GM21576 (cell line): ENCODE measurements at regions not wholly inside any gene's neighbourhood (a gene's known extent, or its start where the extent isn't known, plus 50 kb on each side); places are given as distances from the start of the nearest gene placed in this dataset.

Experiments
- ATAC-seq: cut with Tn5 transposase; IDR thresholded peaks from one replicate; pipeline ENCODE4 v1.9.1; 2021; ENCODE audit warnings: mild to moderate bottlenecking, moderate library complexity; ENCODE audit not compliant: unreplicated experiment

DNA sequence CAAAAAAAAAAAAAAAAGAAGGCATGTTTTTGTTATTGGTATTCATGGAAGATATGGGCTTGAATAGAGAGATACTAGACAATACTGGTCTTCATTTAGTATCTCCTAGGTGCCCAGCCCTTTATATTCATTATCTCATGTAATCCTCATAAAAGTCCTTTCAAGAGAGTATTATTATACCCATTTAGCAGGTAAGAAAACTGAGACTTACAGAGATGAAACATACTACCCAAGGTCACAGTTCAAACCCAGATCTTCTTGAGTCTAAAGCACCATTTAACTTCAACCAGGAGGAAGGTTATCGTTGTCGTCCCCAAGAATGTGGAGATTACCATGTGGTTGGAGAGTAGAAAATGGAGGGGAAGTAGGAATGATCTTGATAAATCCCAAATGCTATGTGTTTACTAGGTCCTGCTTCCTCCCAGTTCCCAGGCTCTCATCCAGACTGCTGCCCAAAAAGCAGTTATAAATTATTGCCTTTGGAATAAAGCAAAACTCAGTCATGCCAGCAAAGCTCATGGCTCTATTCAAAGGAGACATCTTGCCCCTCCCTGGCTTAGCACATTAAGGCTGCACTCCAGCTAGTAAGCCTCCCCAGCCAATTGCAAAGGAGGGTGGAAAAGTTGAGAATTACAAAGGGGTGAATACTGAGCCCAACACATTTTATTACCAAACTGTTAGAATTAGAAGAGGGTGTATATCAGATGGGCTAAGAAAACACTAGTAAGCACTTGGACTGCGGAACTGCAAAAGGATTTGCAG is 163.9 kb downstream of the PIK3R1 start:
- ATAC-seq, result no peak

GRCh38 chr5:68380078-68380477 is 164.5 kb downstream of the PIK3R1 start:
- no peak for ATAC-seq

DNA sequence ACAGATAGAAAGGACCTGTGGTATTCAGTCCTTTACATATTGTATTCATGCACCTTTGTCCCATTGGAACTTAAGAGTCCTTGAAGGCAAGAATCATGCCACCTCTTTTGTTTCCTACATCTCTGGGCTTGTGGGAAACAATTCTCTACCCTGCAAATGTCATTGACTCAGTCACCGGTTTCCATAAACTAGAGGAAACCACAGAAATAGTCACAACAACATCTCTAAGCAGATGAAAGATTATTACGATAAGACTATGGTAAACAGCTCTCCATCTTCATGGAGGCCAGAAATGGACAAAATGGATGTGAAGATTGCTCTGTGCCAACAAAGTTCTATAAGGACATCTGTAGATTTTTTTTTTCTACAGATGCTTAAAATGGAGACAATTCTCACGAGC is 165.5 kb downstream of the PIK3R1 start:
- no peak for ATAC-seq

DNA sequence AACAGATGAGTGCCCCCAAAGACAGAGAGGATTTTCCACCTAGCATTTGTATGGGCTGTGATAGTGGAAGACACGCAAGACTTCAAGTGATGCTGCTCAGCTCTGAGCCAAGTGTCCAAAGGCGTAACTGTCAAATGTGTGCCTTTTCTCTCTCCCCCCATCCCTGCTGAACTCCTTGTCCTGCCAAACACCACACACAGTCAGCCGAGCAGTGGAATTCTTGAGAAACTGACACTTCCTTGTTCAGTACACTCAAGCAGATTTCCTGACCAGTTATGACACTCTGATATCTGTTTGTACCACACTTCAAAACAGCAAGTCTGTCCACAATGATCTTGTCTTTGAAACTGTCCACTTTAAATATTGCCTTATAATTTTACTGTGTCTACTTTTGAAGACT is 166.4 kb downstream of the PIK3R1 start:
- ATAC-seq, result no peak

- no peak for ATAC-seq
Observed at GRCh38 chr5:68382640-68383039, 167.1 kb downstream of the PIK3R1 start.

- ATAC-seq, result no peak
Observed at GRCh38 chr5:68383888-68384310, 168.3 kb downstream of the PIK3R1 start.

DNA sequence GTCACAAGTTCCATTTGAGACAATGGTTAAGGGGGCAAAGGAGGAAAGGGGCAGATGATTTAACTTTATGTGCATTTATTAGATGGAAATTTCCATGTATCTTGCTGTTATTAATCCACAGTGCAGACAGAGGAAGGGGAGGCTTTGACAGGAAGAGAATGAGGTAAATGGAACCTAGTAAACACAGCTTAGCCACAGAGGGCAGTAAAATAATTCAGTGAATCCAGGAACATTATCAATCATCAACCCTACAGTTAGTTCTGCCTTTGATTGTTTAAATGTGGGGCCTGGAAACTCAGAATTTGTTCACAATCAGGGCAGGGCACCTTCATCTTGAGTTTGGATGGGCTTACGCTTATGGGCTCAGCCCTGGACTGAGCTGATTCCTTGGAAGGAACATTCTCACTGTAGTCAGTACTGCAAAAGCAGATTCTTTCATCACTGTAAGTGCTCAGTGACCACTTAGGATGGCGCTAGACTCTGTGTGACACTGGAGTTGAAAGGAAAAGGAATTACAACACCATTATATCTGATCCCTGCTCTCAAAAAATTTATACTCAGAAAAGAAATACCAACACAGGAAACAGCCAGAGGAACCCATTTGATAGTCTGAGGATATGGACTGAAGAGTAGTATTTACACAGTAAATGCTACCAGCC is 169.5 kb downstream of the PIK3R1 start:
- ATAC-seq, result no peak

DNA sequence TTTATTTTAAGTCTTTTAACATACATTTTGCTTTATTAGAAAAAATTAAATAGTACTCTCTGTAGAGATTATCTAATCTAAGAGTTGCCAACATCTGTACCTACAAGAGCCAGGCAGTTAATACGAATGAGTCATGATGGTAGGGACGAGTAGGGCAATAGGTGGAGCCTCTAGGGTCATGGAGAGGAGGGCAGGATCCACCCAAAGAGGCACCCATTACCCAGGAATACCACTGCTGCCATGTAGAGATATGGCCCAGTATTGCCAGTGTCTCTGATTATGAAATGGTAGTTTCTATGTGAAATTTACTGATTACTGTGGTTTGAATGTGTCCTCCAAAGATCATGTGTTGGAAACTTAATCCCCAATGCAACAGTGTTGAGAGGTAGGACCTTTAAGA is 170.4 kb downstream of the PIK3R1 start:
- no peak for ATAC-seq

DNA sequence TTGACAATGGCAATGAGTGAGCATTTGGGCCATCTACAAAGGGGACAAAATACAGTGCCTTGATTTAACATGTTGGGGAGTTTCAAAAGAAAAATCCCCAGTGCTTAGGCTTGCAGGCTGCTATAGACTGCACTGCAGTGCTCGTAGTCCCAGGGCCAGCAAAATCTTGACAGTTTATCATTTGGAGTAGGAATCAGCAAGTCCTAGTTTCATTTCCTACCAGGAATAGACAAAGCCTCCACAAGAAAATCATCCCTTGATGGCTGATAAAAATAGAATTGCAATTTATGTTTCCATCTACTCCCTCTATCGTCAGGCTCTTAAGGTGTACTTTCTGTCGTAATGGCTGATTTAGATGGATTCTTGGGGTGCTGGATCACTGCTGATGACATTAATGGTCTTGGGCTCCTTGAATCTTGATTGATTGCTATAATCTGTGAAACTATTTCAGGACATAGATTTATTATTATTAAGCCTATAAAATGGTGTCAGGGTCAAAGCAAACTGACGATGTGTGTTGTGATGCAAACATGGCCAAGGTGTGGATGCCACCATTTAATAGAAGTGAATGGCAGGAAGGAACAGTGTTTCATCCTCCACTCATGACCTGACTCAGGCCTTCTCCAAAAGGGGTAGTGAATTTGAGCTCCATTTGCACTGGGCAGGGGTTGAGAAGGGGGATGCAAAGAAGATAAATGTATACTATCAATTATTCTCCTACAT is 171.7 kb downstream of the PIK3R1 start:
- ATAC-seq, result no peak

DNA sequence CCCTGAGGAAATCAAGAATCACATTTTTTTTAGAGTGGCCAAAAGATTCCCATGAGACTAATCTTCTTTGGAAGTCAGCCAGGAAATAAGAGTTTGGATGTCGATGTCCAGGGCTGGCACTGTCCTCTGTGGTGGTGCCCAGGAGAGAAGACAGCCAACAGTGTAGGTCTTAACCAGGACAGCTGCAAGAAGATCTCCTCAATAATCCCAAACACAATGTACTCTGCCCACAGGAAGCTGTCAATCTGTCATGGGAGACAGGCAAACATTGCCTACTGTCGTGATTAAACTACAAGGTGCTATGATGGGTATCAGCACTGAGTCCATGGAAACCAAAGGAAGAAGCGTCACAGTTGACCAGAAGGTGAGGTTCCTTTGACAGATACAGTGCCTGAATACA is 174.1 kb downstream of the PIK3R1 start:
- ATAC-seq, result no peak

GRCh38 chr5:68392617-68393016 is 177.1 kb downstream of the PIK3R1 start:
- no peak for ATAC-seq

- ATAC-seq, result no peak
Observed at GRCh38 chr5:68395302-68395701, 179.7 kb downstream of the PIK3R1 start.

GRCh38 chr5:68395926-68396511 is 180.5 kb downstream of the PIK3R1 start:
- no peak for ATAC-seq

GRCh38 chr5:68396722-68397121 is 181.2 kb downstream of the PIK3R1 start:
- ATAC-seq, result no peak

DNA sequence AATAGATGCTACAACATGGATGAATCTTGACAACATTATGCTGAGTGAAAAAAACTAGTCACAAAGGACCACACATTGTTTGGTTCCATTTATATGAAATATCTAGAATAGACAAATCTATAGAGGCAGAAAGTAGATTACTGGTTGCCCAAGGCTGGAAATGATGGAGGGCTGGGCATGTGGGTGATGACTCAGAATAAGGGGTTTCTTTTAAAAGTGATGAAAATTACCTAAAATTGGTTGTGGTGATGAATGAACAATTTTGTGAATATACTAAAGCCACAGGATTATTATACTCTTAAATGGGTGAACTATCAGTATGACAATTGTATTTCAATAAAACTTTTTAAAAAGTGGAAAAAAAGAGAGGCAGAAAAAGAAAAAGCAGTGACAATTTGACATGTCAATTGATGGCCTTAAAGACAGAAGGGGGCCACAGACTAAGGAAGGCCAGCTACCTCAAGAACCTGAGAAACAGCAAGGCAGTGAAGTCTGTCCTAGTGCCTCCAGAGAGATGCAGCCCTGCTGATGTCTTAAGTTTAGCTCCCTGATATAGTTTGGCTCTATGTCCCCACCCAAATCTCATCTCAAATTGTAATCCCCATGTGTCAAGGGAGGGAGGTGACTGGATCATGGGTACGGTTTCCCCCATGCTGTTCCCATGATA is 182.7 kb downstream of the PIK3R1 start:
- ATAC-seq, result no peak

GRCh38 chr5:68403301-68403700 is 187.7 kb downstream of the PIK3R1 start:
- ATAC-seq, result no peak

- ATAC-seq, result no peak
Observed at GRCh38 chr5:68404246-68404645, 188.7 kb downstream of the PIK3R1 start.

GRCh38 chr5:68405026-68405684 is 189.6 kb downstream of the PIK3R1 start:
- no peak for ATAC-seq

DNA sequence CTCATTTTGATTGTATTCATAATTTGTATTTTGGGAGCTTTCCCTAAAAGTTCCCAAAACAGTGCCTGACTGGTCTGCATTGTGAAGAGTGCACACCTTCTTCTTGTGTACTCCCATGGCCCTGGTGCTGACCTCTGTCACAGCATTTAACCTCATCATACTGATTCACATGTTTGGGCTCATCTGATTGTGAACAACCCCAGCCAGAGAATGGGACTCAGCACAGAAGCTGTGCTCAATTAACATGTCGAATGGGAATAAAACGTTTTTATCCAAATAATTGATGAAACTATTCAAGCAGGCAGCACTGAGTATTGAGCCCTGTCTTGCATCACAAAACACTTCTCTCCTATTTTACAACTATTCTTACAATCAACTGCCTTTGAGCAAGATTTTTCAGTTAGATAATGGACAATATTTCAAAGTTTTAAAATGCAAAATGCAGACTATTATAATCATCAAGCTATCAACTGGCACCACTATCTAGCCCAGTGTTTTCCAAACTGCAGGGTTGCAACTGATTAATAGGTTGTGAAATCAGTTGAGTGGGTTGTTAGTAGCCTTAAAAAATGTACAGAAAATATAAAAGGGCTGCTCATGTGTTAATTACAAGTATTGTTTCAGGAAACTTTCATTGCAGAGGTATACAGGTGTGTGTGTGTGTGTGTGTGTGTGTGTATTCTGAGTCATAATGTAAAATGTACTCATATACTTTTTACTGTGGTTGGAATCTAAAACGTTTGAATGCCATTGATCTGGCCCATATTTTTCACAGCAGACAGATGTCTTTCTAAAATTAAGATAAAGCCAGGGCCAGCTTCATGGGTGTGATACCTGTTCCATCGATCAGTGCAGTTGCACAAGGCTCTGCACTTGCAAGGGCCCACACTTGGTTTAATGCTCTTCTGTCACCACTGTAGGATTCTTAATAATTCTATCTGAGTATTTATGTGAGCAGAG is 190.5 kb downstream of the PIK3R1 start:
- peak; percentile 15 for ATAC-seq
